B cell (primary cell): ENCODE measurements at regions not wholly inside any gene's neighbourhood (a gene's known extent, or its start where the extent isn't known, plus 50 kb on each side); places are given as distances from the start of the nearest gene placed in this dataset.

ENCODE experiments used
- ATAC-seq: fragments of 200-7000 bp; cut with Tn5 transposase; one replicate; pipeline ENCODE4 v1.10.0; 2021; ENCODE audit warnings: low read depth, mild to moderate bottlenecking, moderate number of reproducible peaks, moderate library complexity
- CTCF ChIA-PET: fragments of 350-600 bp; sonication (Branson Sonifier 250); formaldehyde crosslinking; loops from one replicate; lab custom pipeline; 2021; ENCODE audit warnings: antibody characterized with exemption, inconsistent platforms; lab: Charles Lee
- POLR2A ChIA-PET: fragments of 350-600 bp; sonication (Branson Sonifier 250); formaldehyde crosslinking; loops from one replicate; lab custom pipeline; 2021; ENCODE audit warnings: antibody characterized with exemption; lab: Charles Lee
- DNase-seq: peaks from one replicate; pipeline ENCODE4 v3.0.0; 2013
- H2AFZ ChIP-seq: 2 replicates; pipeline ENCODE4 v1.6.1; 2012; ENCODE audit warnings: mild to moderate bottlenecking, low read depth, low read length; ENCODE audit not compliant: insufficient read depth, poor library complexity, severe bottlenecking
- H3K27ac ChIP-seq, 2 donors: 1 replicate in 1 of 2; 2 replicates in 1 of 2; pipeline ENCODE4 v1.5.1; 2012 to 2013; ENCODE audit warnings: low read length in 2 of 2, mild to moderate bottlenecking in 2 of 2, moderate library complexity in 1 of 2
- H3K27me3 ChIP-seq, 4 experiments: fragments of 200-600 bp in 1 of 4; sonication (generic) in 1 of 4; replicated peaks in 1 of 4; 1 replicate in 2 of 4; 2 replicates in 2 of 4; pipeline versions ENCODE4 v1.6.1 to v1.7.0; 2013 to 2016; ENCODE audit warnings: low read length in 3 of 4, mild to moderate bottlenecking in 2 of 4, mixed read lengths in 1 of 4, moderate library complexity in 1 of 4; ENCODE audit not compliant: insufficient read depth in 4 of 4, control insufficient read depth in 3 of 4; ENCODE audit errors: control extremely low read depth in 1 of 4
- H3K36me3 ChIP-seq, 2 experiments: replicated peaks in 1 of 2; 1 replicate in 1 of 2; 2 replicates in 1 of 2; pipeline versions ENCODE4 v1.6.1 to v1.7.1; 2013; ENCODE audit warnings: low read length in 1 of 2; ENCODE audit not compliant: insufficient read depth in 2 of 2, control insufficient read depth in 1 of 2; ENCODE audit errors: control extremely low read depth in 1 of 2, extremely low read depth in 1 of 2
- H3K4me1 ChIP-seq, 2 donors: fragments of 200-600 bp in 1 of 2; sonication (generic) in 1 of 2; 1 replicate in 1 of 2; 2 replicates in 1 of 2; pipeline versions ENCODE4 v1.5.1 to v1.6.1; 2013 to 2017; ENCODE audit warnings: low read length in 2 of 2; ENCODE audit not compliant: control insufficient read depth in 2 of 2, insufficient read depth in 2 of 2
- H3K4me2 ChIP-seq: replicated peaks from 2 replicates; pipeline ENCODE3; 2012; ENCODE audit warnings: mild to moderate bottlenecking, low read depth, low read length; ENCODE audit not compliant: poor library complexity, severe bottlenecking
- H3K4me3 ChIP-seq, 5 experiments: fragments of 200-600 bp in 1 of 5; sonication (generic) in 1 of 5; 1 replicate in 3 of 5; 2 replicates in 2 of 5; pipeline versions ENCODE4 v1.5.1 to v1.7.0; 2011 to 2016; ENCODE audit warnings: low read length in 4 of 5, mild to moderate bottlenecking in 4 of 5, low read depth in 2 of 5, control low read depth in 1 of 5, moderate library complexity in 1 of 5; ENCODE audit not compliant: insufficient read depth in 1 of 5; ENCODE audit errors: control extremely low read depth in 1 of 5, extremely low read depth in 1 of 5
- H3K79me2 ChIP-seq: fragments of 200-600 bp; sonication (generic); one replicate; pipeline ENCODE4 v1.6.0; 2016; ENCODE audit warnings: low read length; ENCODE audit not compliant: control insufficient read depth, insufficient read depth
- H3K9ac ChIP-seq: fragments of 200-600 bp; sonication (generic); 2 replicates; pipeline ENCODE4 v1.6.1; 2017; ENCODE audit warnings: mild to moderate bottlenecking, low read length, moderate library complexity
- H3K9me3 ChIP-seq, 3 donors: one replicate each; pipeline versions ENCODE4 v1.6.1 to v1.7.1; 2013; ENCODE audit warnings: low read length in 2 of 3; ENCODE audit not compliant: control insufficient read depth in 2 of 3, insufficient read depth in 1 of 3; ENCODE audit errors: control extremely low read depth in 1 of 3
- H4K20me1 ChIP-seq: 2 replicates; pipeline ENCODE4 v1.6.0; 2012; ENCODE audit warnings: mild to moderate bottlenecking, low read length; ENCODE audit not compliant: insufficient read depth, control insufficient read depth, poor library complexity, severe bottlenecking
- H3K27ac Mint-ChIP-seq: one replicate; pipeline ENCODE4 v1.8.0; 2021; ENCODE audit warnings: mixed read lengths
- H3K27me3 Mint-ChIP-seq: one replicate; pipeline ENCODE4 v1.8.0; 2021; ENCODE audit warnings: mixed read lengths
- H3K4me1 Mint-ChIP-seq: one replicate; pipeline ENCODE4 v1.8.0; 2021; ENCODE audit warnings: mixed read lengths
- H3K4me3 Mint-ChIP-seq: one replicate; pipeline ENCODE4 v1.8.0; 2021; ENCODE audit warnings: mixed read lengths
- H3K9me3 Mint-ChIP-seq: one replicate; pipeline ENCODE4 v1.8.0; 2022; ENCODE audit warnings: mixed read lengths; ENCODE audit not compliant: insufficient read depth
- EZH2 ChIP-seq: IDR thresholded peaks from 2 replicates; pipeline ENCODE4 v1.6.1; 2012; ENCODE audit warnings: borderline replicate concordance, low read depth, mild to moderate bottlenecking, moderate library complexity, low read length; ENCODE audit not compliant: insufficient read depth, poor library complexity, severe bottlenecking
- WGBS: methylation state at CpG from one replicate; pipeline ENCODE4 v1.1.5; 2013; ENCODE audit warnings: missing lambda C conversion rate; ENCODE audit not compliant: insufficient coverage; 5-methylcytosine and 5-hydroxymethylcytosine counted together
- intact Hi-C: fragments of 100-400 bp; cut with micrococcal nuclease; formaldehyde crosslinking; loops from one replicate; pipeline ENCODE4 v1.10.0; 2022
- TF ChIP-seq, protein P1 (sequence below): fragments of 200-600 bp; IDR thresholded peaks from one replicate; pipeline ENCODE4 v1.8.0; 2022; ENCODE audit warnings: antibody characterized with exemption, mild to moderate bottlenecking

DNA sequence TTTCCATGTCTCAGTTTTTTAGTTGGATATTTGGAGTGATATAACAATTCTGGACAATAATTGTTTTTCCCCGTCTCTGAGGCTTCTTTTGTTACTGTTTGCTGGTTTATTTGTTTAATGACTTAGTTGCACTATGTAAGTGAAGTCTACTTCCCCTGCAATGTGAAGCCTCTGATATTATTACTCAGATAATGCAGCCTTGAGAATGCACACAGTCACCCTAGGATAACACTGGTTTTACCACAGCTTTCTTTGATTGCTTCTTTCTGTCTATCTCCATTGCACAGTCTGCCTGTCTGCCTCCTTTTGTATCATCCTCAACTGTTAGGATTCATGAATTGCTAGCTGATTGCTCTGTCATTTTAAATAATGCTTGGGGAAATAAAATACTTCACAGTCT is 208.7 kb upstream of the ROBO1 start:
- H3K4me3 Mint-ChIP-seq = no peak overlapping the region
- no peak for TF ChIP-seq EZH2
- TF ChIP-seq, protein P1, sequence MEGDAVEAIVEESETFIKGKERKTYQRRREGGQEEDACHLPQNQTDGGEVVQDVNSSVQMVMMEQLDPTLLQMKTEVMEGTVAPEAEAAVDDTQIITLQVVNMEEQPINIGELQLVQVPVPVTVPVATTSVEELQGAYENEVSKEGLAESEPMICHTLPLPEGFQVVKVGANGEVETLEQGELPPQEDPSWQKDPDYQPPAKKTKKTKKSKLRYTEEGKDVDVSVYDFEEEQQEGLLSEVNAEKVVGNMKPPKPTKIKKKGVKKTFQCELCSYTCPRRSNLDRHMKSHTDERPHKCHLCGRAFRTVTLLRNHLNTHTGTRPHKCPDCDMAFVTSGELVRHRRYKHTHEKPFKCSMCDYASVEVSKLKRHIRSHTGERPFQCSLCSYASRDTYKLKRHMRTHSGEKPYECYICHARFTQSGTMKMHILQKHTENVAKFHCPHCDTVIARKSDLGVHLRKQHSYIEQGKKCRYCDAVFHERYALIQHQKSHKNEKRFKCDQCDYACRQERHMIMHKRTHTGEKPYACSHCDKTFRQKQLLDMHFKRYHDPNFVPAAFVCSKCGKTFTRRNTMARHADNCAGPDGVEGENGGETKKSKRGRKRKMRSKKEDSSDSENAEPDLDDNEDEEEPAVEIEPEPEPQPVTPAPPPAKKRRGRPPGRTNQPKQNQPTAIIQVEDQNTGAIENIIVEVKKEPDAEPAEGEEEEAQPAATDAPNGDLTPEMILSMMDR = no peak
- Histone ChIP-seq H3K9me3 (no peaks in the 10 kb centered on the region), H3K9ac (no peak overlapping the region), H2AFZ (no peak overlapping the region), H3K27me3 (no peaks in the 10 kb centered on the region), H3K4me3 (no peak overlapping the region), H3K4me2 (no peak overlapping the region), H3K36me3 (no peaks in the 10 kb centered on the region), H4K20me1 (no peaks in the 10 kb centered on the region), H3K79me2 (no peaks in the 10 kb centered on the region), H3K4me1 (no peaks in the 10 kb centered on the region), H3K27ac (no peak overlapping the region)
- intact Hi-C loops = no loop called here
- H3K27me3 Mint-ChIP-seq = no peaks in the 10 kb centered on the region
- no peak for ATAC-seq
- no peaks in the 10 kb centered on the region for H3K4me1 Mint-ChIP-seq
- no peak overlapping the region for H3K27ac Mint-ChIP-seq
- no peak for DNase-seq
- peaks cover 6% of the 10 kb centered on the region for H3K9me3 Mint-ChIP-seq
- ChIA-PET CTCF (no interaction called here), POLR2A (no interaction called here)
- no CpG with 5 or more reads among the region's 1 CpG for WGBS

DNA sequence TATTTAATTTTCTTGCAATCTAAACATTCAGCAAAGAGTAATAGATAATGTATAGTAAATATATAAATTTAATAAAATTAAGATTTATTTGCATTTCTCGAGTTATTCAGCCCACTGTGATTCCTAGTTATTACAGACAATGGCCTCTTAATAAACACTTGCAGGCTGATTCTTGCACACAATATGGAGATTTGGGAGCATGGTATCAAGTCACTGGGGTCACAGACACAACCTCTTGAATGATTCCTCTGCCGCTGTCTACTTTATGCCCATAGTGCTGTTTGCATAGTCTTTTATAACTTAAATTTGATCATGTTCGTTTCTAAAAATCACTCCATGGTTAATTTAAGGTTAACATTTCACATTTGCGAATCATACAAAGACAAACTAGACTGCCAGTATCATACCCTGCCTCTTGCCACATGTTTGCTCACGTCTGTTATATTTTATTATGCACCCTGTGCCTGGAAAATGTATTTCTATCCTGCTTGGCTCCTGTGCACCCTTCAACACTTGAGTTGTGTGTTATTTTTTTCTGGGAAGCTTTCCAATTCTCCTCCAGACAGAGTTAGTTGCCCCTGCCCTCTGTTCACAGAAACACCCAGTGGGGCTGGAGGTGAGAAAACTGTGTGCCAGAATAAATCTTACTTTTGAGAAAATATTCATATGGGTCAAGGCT is 206.3 kb upstream of the ROBO1 start:
- Histone ChIP-seq H3K27me3 (no peaks in the 10 kb centered on the region), H3K4me3 (no peak overlapping the region), H3K79me2 (no peaks in the 10 kb centered on the region), H3K9me3 (no peaks in the 10 kb centered on the region), H2AFZ (no peak overlapping the region), H3K36me3 (no peaks in the 10 kb centered on the region), H3K4me1 (no peaks in the 10 kb centered on the region), H4K20me1 (no peaks in the 10 kb centered on the region), H3K4me2 (no peak overlapping the region), H3K27ac (no peak overlapping the region), H3K9ac (no peak overlapping the region)
- H3K4me3 Mint-ChIP-seq = no peak overlapping the region
- no peak overlapping the region for H3K27ac Mint-ChIP-seq
- ATAC-seq (no peak), DNase-seq (no peak)
- ChIA-PET CTCF (no interaction called here), POLR2A (no interaction called here)
- intact Hi-C loops = no loop called here
- H3K27me3 Mint-ChIP-seq = no peaks in the 10 kb centered on the region
- H3K4me1 Mint-ChIP-seq = no peaks in the 10 kb centered on the region
- H3K9me3 Mint-ChIP-seq = peaks cover 6% of the 10 kb centered on the region
- no CpG with 5 or more reads among the region's 5 CpGs for WGBS
- TF ChIP-seq, protein P1 = no peak
- TF ChIP-seq EZH2 = no peak
